ENCODE measurements at regions not wholly inside any gene's neighbourhood (a gene's known extent, or its start where the extent isn't known, plus 50 kb on each side); places are given as distances from the start of the nearest gene placed in this dataset.

- TF ChIP-seq CTCF (IDR thresholded peaks at IDR 0.05) (no peak), POLR2A (IDR thresholded peaks at IDR 0.05) (no peak)
- no peak overlapping the region for H3K4me3 ChIP-seq
- no peaks in the 10 kb centered on the region for H3K4me1 ChIP-seq
- H3K9me3 ChIP-seq: no peaks in the 10 kb centered on the region
- no peaks in the 10 kb centered on the region for H3K36me3 ChIP-seq
- no peak for DNase-seq
- H3K27ac ChIP-seq: no peak overlapping the region
- H3K27me3 ChIP-seq: no peaks in the 10 kb centered on the region
Measured at GRCh38 chr6:160831739-160832138, 129.7 kb downstream of the PLG start.

- H3K4me1 ChIP-seq: no peaks in the 10 kb centered on the region
- DNase-seq: no peak
- H3K4me3 ChIP-seq: no peak overlapping the region
- H3K9me3 ChIP-seq: no peaks in the 10 kb centered on the region
- H3K36me3 ChIP-seq: no peaks in the 10 kb centered on the region
- H3K27me3 ChIP-seq: no peaks in the 10 kb centered on the region
- TF ChIP-seq POLR2A (IDR thresholded peaks at IDR 0.05): no peak
- no peak for TF ChIP-seq CTCF (IDR thresholded peaks at IDR 0.05)
- H3K27ac ChIP-seq: no peak overlapping the region
Measured at GRCh38 chr6:160832422-160832821, 130.4 kb downstream of the PLG start.

- no peaks in the 10 kb centered on the region for H3K36me3 ChIP-seq
- H3K4me3 ChIP-seq: no peak overlapping the region
- no peak overlapping the region for H3K27ac ChIP-seq
- no peaks in the 10 kb centered on the region for H3K9me3 ChIP-seq
- TF ChIP-seq POLR2A (IDR thresholded peaks at IDR 0.05) (no peak), CTCF (IDR thresholded peaks at IDR 0.05) (no peak)
- H3K27me3 ChIP-seq: no peaks in the 10 kb centered on the region
- DNase-seq: no peak
- no peaks in the 10 kb centered on the region for H3K4me1 ChIP-seq
Measured at GRCh38 chr6:160837146-160837545, 135.1 kb downstream of the PLG start.

GRCh38 chr6:160851031-160851430 is 140.5 kb upstream of the MAP3K4 start:
- H3K27me3 ChIP-seq: no peaks in the 10 kb centered on the region
- H3K27ac ChIP-seq: no peak overlapping the region
- TF ChIP-seq CTCF (IDR thresholded peaks at IDR 0.05) (no peak), POLR2A (IDR thresholded peaks at IDR 0.05) (no peak)
- H3K4me1 ChIP-seq: no peaks in the 10 kb centered on the region
- H3K4me3 ChIP-seq: no peak overlapping the region
- H3K36me3 ChIP-seq: no peaks in the 10 kb centered on the region
- DNase-seq: no peak
- no peaks in the 10 kb centered on the region for H3K9me3 ChIP-seq

- TF ChIP-seq POLR2A (IDR thresholded peaks at IDR 0.05) (no peak), CTCF (IDR thresholded peaks at IDR 0.05) (no peak)
Measured at GRCh38 chr6:160853946-160854345, 137.6 kb upstream of the MAP3K4 start.

GRCh38 chr6:160858886-160859285 is 132.7 kb upstream of the MAP3K4 start:
- no peaks in the 10 kb centered on the region for H3K27me3 ChIP-seq
- no peak overlapping the region for H3K27ac ChIP-seq
- no peaks in the 10 kb centered on the region for H3K4me1 ChIP-seq
- H3K36me3 ChIP-seq: no peaks in the 10 kb centered on the region
- DNase-seq: no peak
- no peak for TF ChIP-seq POLR2A (IDR thresholded peaks at IDR 0.05)
- no peak for TF ChIP-seq CTCF (IDR thresholded peaks at IDR 0.05)
- no peak overlapping the region for H3K4me3 ChIP-seq
- no peaks in the 10 kb centered on the region for H3K9me3 ChIP-seq

More at GRCh38 chr6:160853946-160854345, 137.6 kb upstream of the MAP3K4 start:
- Histone ChIP-seq H3K36me3 (no peaks in the 10 kb centered on the region), H3K27me3 (no peaks in the 10 kb centered on the region), H3K4me3 (no peak overlapping the region), H3K27ac (no peak overlapping the region), H3K4me1 (no peaks in the 10 kb centered on the region), H3K9me3 (no peaks in the 10 kb centered on the region)
- DNase-seq: no peak

Data from Peyer's patch (tissue), 4 donors.